HG02943 (cell line): ENCODE measurements at regions not wholly inside any gene's neighbourhood (a gene's known extent, or its start where the extent isn't known, plus 50 kb on each side); places are given as distances from the start of the nearest gene placed in this dataset.
"Not testable (repeated sequence)": the region's sequence is repeated elsewhere in the genome, so short reads cannot be mapped to it uniquely, and the experiment has no call there.

Experiments used
- ATAC-seq: cut with Tn5 transposase; IDR thresholded peaks from one replicate; pipeline ENCODE4 v1.9.1; 2021; ENCODE audit warnings: mild to moderate bottlenecking, low read depth, moderate library complexity; ENCODE audit not compliant: unreplicated experiment

GRCh38 chr6:22349051-22349450, 52.2 kb upstream of the PRL start:
- ATAC-seq, result no peak

GRCh38 chr6:22349528-22349927, 52.7 kb upstream of the PRL start:
- ATAC-seq, result no peak

GRCh38 chr6:22350109-22350508, 53.3 kb upstream of the PRL start:
- ATAC-seq, result no peak

- no peak for ATAC-seq
These were observed 56.3 kb upstream of the PRL start for GRCh38 chr6:22353101-22353500.

- ATAC-seq, result no peak
These were observed 59.6 kb upstream of the PRL start for GRCh38 chr6:22356362-22356940.

GRCh38 chr6:22357724-22358189, 60.9 kb upstream of the PRL start:
- ATAC-seq, result no peak

GRCh38 chr6:22361576-22361975, 64.7 kb upstream of the PRL start:
- no peak for ATAC-seq

- no peak for ATAC-seq
These were observed 65.5 kb upstream of the PRL start for GRCh38 chr6:22362361-22362760.

- no peak for ATAC-seq
These were observed 66.4 kb upstream of the PRL start for GRCh38 chr6:22363166-22363713.

- no peak for ATAC-seq
These were observed 66.9 kb upstream of the PRL start for GRCh38 chr6:22363714-22364239.

GRCh38 chr6:22364306-22364705, 67.5 kb upstream of the PRL start:
- ATAC-seq, result no peak

GRCh38 chr6:22366214-22366613, 69.4 kb upstream of the PRL start:
- ATAC-seq, result no peak

GRCh38 chr6:22367346-22367745, 70.5 kb upstream of the PRL start:
- ATAC-seq, result no peak

GRCh38 chr6:22368794-22369193, 72.0 kb upstream of the PRL start:
- no peak for ATAC-seq

- peak; percentile 80 for ATAC-seq
These were observed 76.1 kb upstream of the PRL start for GRCh38 chr6:22372922-22373321.

GRCh38 chr6:22374950-22375349, 78.1 kb upstream of the PRL start:
- ATAC-seq, result not testable (repeated sequence)

GRCh38 chr6:22376293-22376692, 79.5 kb upstream of the PRL start:
- ATAC-seq, result not testable (repeated sequence)

- ATAC-seq, result not testable (repeated sequence)
These were observed 81.7 kb upstream of the PRL start for GRCh38 chr6:22378536-22378935.

- ATAC-seq, result no peak
These were observed 83.4 kb upstream of the PRL start for GRCh38 chr6:22380236-22380635.

GRCh38 chr6:22381845-22382544, 85.2 kb upstream of the PRL start:
- ATAC-seq, result no peak

- ATAC-seq, result no peak
These were observed 86.2 kb upstream of the PRL start for GRCh38 chr6:22383016-22383415.

- no peak for ATAC-seq
These were observed 95.9 kb upstream of the PRL start for GRCh38 chr6:22392711-22393110.
